ENCODE measurements at regions not wholly inside any gene's neighbourhood (a gene's known extent, or its start where the extent isn't known, plus 50 kb on each side); places are given as distances from the start of the nearest gene placed in this dataset.

GRCh38 chr15:45892182-45892581 lies 257.4 kb downstream of the SQOR start:
- Histone ChIP-seq H3K9me3 (replicated peaks) (no peaks in the 10 kb centered on the region), H3K4me1 (peaks cover 13% of the 10 kb centered on the region), H3K36me3 (no peaks in the 10 kb centered on the region), H3K27me3 (ENCODE audit: low read depth) (no peaks in the 10 kb centered on the region), H3K27ac (replicated peaks) (peak overlapping the region; percentile 18), H3K4me3 (no peak overlapping the region)
- TF ChIP-seq CTCF (IDR thresholded peaks at IDR 0.05; ENCODE audit: borderline replicate concordance): no peak
- no peak for DNase-seq
- intact Hi-C loops (cut with micrococcal nuclease): no loop called here

- Histone ChIP-seq H3K27ac (replicated peaks) (no peak overlapping the region), H3K27me3 (ENCODE audit: low read depth) (no peaks in the 10 kb centered on the region), H3K4me1 (no peaks in the 10 kb centered on the region), H3K4me3 (no peak overlapping the region), H3K36me3 (no peaks in the 10 kb centered on the region), H3K9me3 (replicated peaks) (peaks cover 4% of the 10 kb centered on the region)
- intact Hi-C loops (cut with micrococcal nuclease): no loop called here
- TF ChIP-seq CTCF (IDR thresholded peaks at IDR 0.05; ENCODE audit: borderline replicate concordance): no peak
- no peak for DNase-seq
Observed at GRCh38 chr15:45903283-45903682, 268.5 kb downstream of the SQOR start.

GRCh38 chr15:45904019-45904418 lies 269.2 kb downstream of the SQOR start:
- H3K36me3 ChIP-seq: no peaks in the 10 kb centered on the region
- intact Hi-C loops (cut with micrococcal nuclease): no loop called here
- H3K27ac ChIP-seq (replicated peaks): no peak overlapping the region
- TF ChIP-seq CTCF (IDR thresholded peaks at IDR 0.05; ENCODE audit: borderline replicate concordance): no peak
- H3K9me3 ChIP-seq (replicated peaks): peaks cover 11% of the 10 kb centered on the region
- no peaks in the 10 kb centered on the region for H3K27me3 ChIP-seq (ENCODE audit: low read depth)
- H3K4me1 ChIP-seq: no peaks in the 10 kb centered on the region
- H3K4me3 ChIP-seq: no peak overlapping the region
- DNase-seq: no peak

GRCh38 chr15:45906230-45906629 lies 271.4 kb downstream of the SQOR start:
- Histone ChIP-seq H3K27me3 (ENCODE audit: low read depth) (no peaks in the 10 kb centered on the region), H3K9me3 (replicated peaks) (peaks cover 24% of the 10 kb centered on the region), H3K27ac (replicated peaks) (no peak overlapping the region), H3K4me3 (no peak overlapping the region), H3K4me1 (no peaks in the 10 kb centered on the region), H3K36me3 (no peaks in the 10 kb centered on the region)
- intact Hi-C loops (cut with micrococcal nuclease): no loop called here
- no peak for DNase-seq
- no peak for TF ChIP-seq CTCF (IDR thresholded peaks at IDR 0.05; ENCODE audit: borderline replicate concordance)

GRCh38 chr15:45910671-45911070 lies 275.8 kb downstream of the SQOR start:
- intact Hi-C loops (cut with micrococcal nuclease): no loop called here
- no peak for TF ChIP-seq CTCF (IDR thresholded peaks at IDR 0.05; ENCODE audit: borderline replicate concordance)

GRCh38 chr15:45913451-45913850 lies 278.6 kb downstream of the SQOR start:
- Histone ChIP-seq H3K27me3 (ENCODE audit: low read depth) (no peaks in the 10 kb centered on the region), H3K9me3 (replicated peaks) (peaks cover 18% of the 10 kb centered on the region), H3K27ac (replicated peaks) (no peak overlapping the region), H3K36me3 (no peaks in the 10 kb centered on the region), H3K4me1 (peaks cover 4% of the 10 kb centered on the region), H3K4me3 (no peak overlapping the region)
- no peak for DNase-seq
- no peak for TF ChIP-seq CTCF (IDR thresholded peaks at IDR 0.05; ENCODE audit: borderline replicate concordance)
- intact Hi-C loops (cut with micrococcal nuclease): no loop called here

More at GRCh38 chr15:45910671-45911070, 275.8 kb downstream of the SQOR start:
- H3K4me1 ChIP-seq: no peaks in the 10 kb centered on the region
- H3K27ac ChIP-seq (replicated peaks): no peak overlapping the region
- no peak overlapping the region for H3K4me3 ChIP-seq
- no peaks in the 10 kb centered on the region for H3K27me3 ChIP-seq (ENCODE audit: low read depth)
- no peak for DNase-seq
- peaks cover 24% of the 10 kb centered on the region for H3K9me3 ChIP-seq (replicated peaks)
- H3K36me3 ChIP-seq: no peaks in the 10 kb centered on the region
